CD4-positive, alpha-beta T cell treated with Interleukin-15 for 1 hour (primary cell): ENCODE measurements at regions not wholly inside any gene's neighbourhood (a gene's known extent, or its start where the extent isn't known, plus 50 kb on each side); places are given as distances from the start of the nearest gene placed in this dataset.

Experiments used
- DNase-seq: peaks from one replicate; pipeline ENCODE4 v3.0.0-alpha.2; 2020

GRCh38 chr3:70120357-70120966 lies 120.9 kb downstream of the SAMMSON start:
- peak; percentile 22 for DNase-seq

GRCh38 chr3:70127192-70127591 lies 127.7 kb downstream of the SAMMSON start:
- no peak for DNase-seq

DNA sequence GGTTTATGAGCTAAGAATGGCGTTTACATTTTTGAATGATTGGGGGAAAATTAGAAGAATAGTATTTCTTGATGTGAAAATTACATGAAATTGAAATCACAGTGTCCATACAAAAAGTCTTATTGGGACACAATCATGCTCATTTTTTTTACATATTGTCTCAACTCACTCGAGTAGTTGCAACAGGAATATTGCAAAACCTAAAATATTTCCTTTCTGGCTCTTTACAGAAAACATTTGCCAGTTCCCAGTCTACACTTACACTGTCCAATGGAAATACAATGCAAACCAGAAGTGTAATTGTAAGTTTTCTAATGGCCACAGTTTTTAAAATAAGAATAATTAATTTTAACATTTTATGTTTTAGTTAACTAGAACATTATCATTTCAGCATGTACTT lies 137.8 kb downstream of the SAMMSON start:
- no peak for DNase-seq

GRCh38 chr3:70138606-70139005 lies 139.1 kb downstream of the SAMMSON start:
- no peak for DNase-seq
